ENCODE measurements at regions not wholly inside any gene's neighbourhood (a gene's known extent, or its start where the extent isn't known, plus 50 kb on each side); places are given as distances from the start of the nearest gene placed in this dataset.

- DNase-seq (no peak), ATAC-seq (ENCODE audit: insufficient read depth, low FRiP score) (no peak)
- no peak for TF ChIP-seq CTCF (IDR thresholded peaks at IDR 0.05; ENCODE audit: control extremely low read depth, extremely low read depth)
- Histone ChIP-seq H3K27me3 (ENCODE audit: control insufficient read depth in 3 of 3, insufficient read depth in 3 of 3, low read length in 2 of 3) (no peaks in the 10 kb centered on the region), H3K4me1 (ENCODE audit: control insufficient read depth in 5 of 5, insufficient read depth in 5 of 5, low read length in 5 of 5) (peaks cover 0 to 9% (median 0%) of the 10 kb centered on the region in 5 donors), H3K27ac (ENCODE audit: low read depth in 1 of 2, low read length in 1 of 2) (no peak overlapping the region), H3K9me3 (ENCODE audit: control insufficient read depth in 4 of 4, insufficient read depth in 3 of 4, low read length in 3 of 4) (peaks cover 0 to 5% (median 0%) of the 10 kb centered on the region in 4 donors), H3K36me3 (ENCODE audit: control insufficient read depth in 4 of 4, insufficient read depth in 4 of 4, low read length in 4 of 4) (no peaks in the 10 kb centered on the region), H3K9ac (ENCODE audit: insufficient read depth in 1 of 2, low read length in 2 of 2) (no peak overlapping the region), H3K4me3 (no peak overlapping the region)
- 90% methylated on average over 3 of the region's 3 CpGs for whole genome bisulfite sequencing, 2 donors
These were observed 318.3 kb downstream of the TMEM167A start for GRCh38 chr5:82758881-82759280.

DNA sequence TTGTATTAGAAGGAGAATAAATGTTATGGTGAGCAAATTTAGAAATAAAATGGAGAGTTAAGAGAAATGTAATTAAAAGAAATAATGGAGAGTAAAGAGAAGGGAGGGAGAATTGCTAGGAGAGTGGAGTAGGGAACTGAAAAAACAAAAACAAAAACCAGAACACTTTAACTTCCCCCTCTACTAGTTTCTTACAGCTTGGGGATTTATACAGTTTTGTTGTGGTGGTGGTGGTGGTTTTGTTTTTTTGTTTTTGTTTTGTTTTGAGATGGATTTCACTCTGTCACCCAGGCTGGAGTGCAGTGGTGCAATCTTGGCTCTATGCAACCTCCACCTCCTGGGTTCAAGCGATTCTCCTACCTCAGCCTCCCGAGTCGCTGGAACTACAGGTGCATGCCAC, 322.4 kb downstream of the TMEM167A start:
- WGBS, 2 donors, result 93 to 97% methylated on average over 3 of the region's 3 CpGs
- H3K36me3 ChIP-seq (ENCODE audit: control insufficient read depth in 4 of 4, insufficient read depth in 4 of 4, low read length in 4 of 4), result no peaks in the 10 kb centered on the region
- ATAC-seq (ENCODE audit: insufficient read depth, low FRiP score), result no peak

GRCh38 chr5:82754036-82754746, 323.0 kb downstream of the TMEM167A start:
- Histone ChIP-seq H3K36me3 (ENCODE audit: control insufficient read depth in 4 of 4, insufficient read depth in 4 of 4, low read length in 4 of 4) (no peaks in the 10 kb centered on the region), H3K4me3 (no peak overlapping the region), H3K9ac (ENCODE audit: insufficient read depth in 1 of 2, low read length in 2 of 2) (no peak overlapping the region), H3K9me3 (ENCODE audit: control insufficient read depth in 4 of 4, insufficient read depth in 3 of 4, low read length in 3 of 4) (no peaks in the 10 kb centered on the region), H3K27ac (ENCODE audit: low read depth in 1 of 2, low read length in 1 of 2) (no peak overlapping the region), H3K4me1 (ENCODE audit: control insufficient read depth in 5 of 5, insufficient read depth in 5 of 5, low read length in 5 of 5) (peaks cover 0 to 20% (median 0%) of the 10 kb centered on the region in 5 donors), H3K27me3 (ENCODE audit: control insufficient read depth in 3 of 3, insufficient read depth in 3 of 3, low read length in 2 of 3) (no peaks in the 10 kb centered on the region)
- peak in 2 of 3 donors; percentile 53 to 69 for DNase-seq
- no peak for TF ChIP-seq CTCF (IDR thresholded peaks at IDR 0.05; ENCODE audit: control extremely low read depth, extremely low read depth)
- ATAC-seq (ENCODE audit: insufficient read depth, low FRiP score), result no peak
- WGBS, 2 donors, result 74 to 83% methylated on average over 3 of the region's 3 CpGs

More for the DNA sequence above, 322.4 kb downstream of the TMEM167A start:
- TF ChIP-seq CTCF (IDR thresholded peaks at IDR 0.05; ENCODE audit: control extremely low read depth, extremely low read depth), result no peak
- no peak overlapping the region for H3K4me3 ChIP-seq
- peaks cover 0 to 14% (median 0%) of the 10 kb centered on the region in 5 donors for H3K4me1 ChIP-seq (ENCODE audit: control insufficient read depth in 5 of 5, insufficient read depth in 5 of 5, low read length in 5 of 5)
- no peak overlapping the region for H3K27ac ChIP-seq (ENCODE audit: low read depth in 1 of 2, low read length in 1 of 2)
- no peaks in the 10 kb centered on the region for H3K27me3 ChIP-seq (ENCODE audit: control insufficient read depth in 3 of 3, insufficient read depth in 3 of 3, low read length in 2 of 3)
- H3K9ac ChIP-seq (ENCODE audit: insufficient read depth in 1 of 2, low read length in 2 of 2), result no peak overlapping the region
- DNase-seq, result no peak
- H3K9me3 ChIP-seq (ENCODE audit: control insufficient read depth in 4 of 4, insufficient read depth in 3 of 4, low read length in 3 of 4), result no peaks in the 10 kb centered on the region
